Smooth muscle cell (in vitro differentiated cells): ENCODE measurements at regions not wholly inside any gene's neighbourhood (a gene's known extent, or its start where the extent isn't known, plus 50 kb on each side); places are given as distances from the start of the nearest gene placed in this dataset.

ENCODE experiments used
- DNase-seq: peaks from one replicate; lab custom pipeline; 2025; ENCODE audit not compliant: unreplicated experiment; lab: John Stamatoyannopoulos, UW
- H2AFZ ChIP-seq: fragments of 200-600 bp; sonication (generic); 2 replicates; pipeline ENCODE4 v1.6.0; 2016; ENCODE audit warnings: antibody characterized with exemption, low read depth, mild to moderate bottlenecking
- H3F3A ChIP-seq: fragments of 200-600 bp; sonication (generic); 2 replicates; pipeline ENCODE4 v1.6.0; 2017; ENCODE audit warnings: antibody characterized with exemption, low read depth
- H3K27ac ChIP-seq: fragments of 200-600 bp; sonication (generic); 2 replicates; pipeline ENCODE4 v1.5.1; 2016; ENCODE audit warnings: low read depth, mild to moderate bottlenecking
- H3K27me3 ChIP-seq: fragments of 200-600 bp; sonication (generic); 2 replicates; pipeline ENCODE4 v1.6.1; 2016; ENCODE audit warnings: low read depth, mild to moderate bottlenecking
- H3K36me3 ChIP-seq: fragments of 200-600 bp; sonication (generic); 2 replicates; pipeline ENCODE4 v1.5.1; 2016; ENCODE audit warnings: low read depth
- H3K4me1 ChIP-seq: fragments of 200-600 bp; sonication (generic); 2 replicates; pipeline ENCODE4 v1.5.1; 2016; ENCODE audit warnings: low read depth
- H3K4me2 ChIP-seq: fragments of 200-600 bp; sonication (generic); 2 replicates; pipeline ENCODE4 v1.6.0; 2016; ENCODE audit warnings: mild to moderate bottlenecking
- H3K4me3 ChIP-seq: fragments of 200-600 bp; sonication (generic); 2 replicates; pipeline ENCODE4 v1.5.1; 2016; ENCODE audit warnings: mild to moderate bottlenecking
- H3K79me2 ChIP-seq: fragments of 200-600 bp; sonication (generic); 2 replicates; pipeline ENCODE4 v1.6.0; 2016; ENCODE audit warnings: low read depth, mild to moderate bottlenecking
- H3K9ac ChIP-seq: fragments of 200-600 bp; sonication (generic); 2 replicates; pipeline ENCODE4 v1.6.0; 2016; ENCODE audit warnings: low read depth
- H3K9me3 ChIP-seq: fragments of 200-600 bp; sonication (generic); replicated peaks from 2 replicates; pipeline ENCODE4 v1.5.1; 2016; ENCODE audit warnings: low read depth
- H4K20me1 ChIP-seq: fragments of 200-600 bp; sonication (generic); 2 replicates; pipeline ENCODE4 v1.6.0; 2016; ENCODE audit warnings: low read depth
- CTCF ChIP-seq: fragments of 200-600 bp; sonication (generic); IDR thresholded peaks from 2 replicates; pipeline ENCODE4 v1.5.1; 2017; ENCODE audit warnings: borderline replicate concordance, mild to moderate bottlenecking, antibody characterized with exemption; ENCODE audit not compliant: insufficient read depth, poor library complexity, severe bottlenecking
- WGBS: methylation state at CpG from one replicate; pipeline ENCODE4 v1.1.7; 2016; ENCODE audit warnings: low lambda C conversion rate; 5-methylcytosine and 5-hydroxymethylcytosine counted together

- no peaks in the 10 kb centered on the region for H3K36me3 ChIP-seq
- H3K27me3 ChIP-seq = no peaks in the 10 kb centered on the region
- no peaks in the 10 kb centered on the region for H3K79me2 ChIP-seq
- 55% methylated on average over 7 of the region's 7 CpGs for WGBS
- peak overlapping the region; percentile 1 for H3K4me2 ChIP-seq
- no peak for DNase-seq
- H4K20me1 ChIP-seq = no peaks in the 10 kb centered on the region
- no peak overlapping the region for H3K4me3 ChIP-seq
- H3K9me3 ChIP-seq = no peaks in the 10 kb centered on the region
- no peak overlapping the region for H3K9ac ChIP-seq
- H3F3A ChIP-seq = peaks cover 18% of the 10 kb centered on the region
- TF ChIP-seq CTCF = no peak
- peaks cover 13% of the 10 kb centered on the region for H3K4me1 ChIP-seq
- peak overlapping the region; percentile 40 for H3K27ac ChIP-seq
- H2AFZ ChIP-seq = no peak overlapping the region
Observed at GRCh38 chr1:228921481-228921880, 186.2 kb downstream of the RHOU start.

GRCh38 chr1:228922722-228923376 is 187.6 kb downstream of the RHOU start:
- peak overlapping the region; percentile 1 for H3K4me2 ChIP-seq
- H3K9me3 ChIP-seq = no peaks in the 10 kb centered on the region
- H3K79me2 ChIP-seq = no peaks in the 10 kb centered on the region
- DNase-seq = no peak
- no peak overlapping the region for H2AFZ ChIP-seq
- no peaks in the 10 kb centered on the region for H4K20me1 ChIP-seq
- H3K4me3 ChIP-seq = no peak overlapping the region
- no peak for TF ChIP-seq CTCF
- no peaks in the 10 kb centered on the region for H3K36me3 ChIP-seq
- peaks cover 13% of the 10 kb centered on the region for H3K4me1 ChIP-seq
- WGBS = 86% methylated on average over 5 of the region's 5 CpGs
- peak overlapping the region; percentile 40 for H3K27ac ChIP-seq
- H3K27me3 ChIP-seq = no peaks in the 10 kb centered on the region
- H3F3A ChIP-seq = peaks cover 23% of the 10 kb centered on the region
- H3K9ac ChIP-seq = no peak overlapping the region

- H4K20me1 ChIP-seq = no peaks in the 10 kb centered on the region
- no peak overlapping the region for H3K4me2 ChIP-seq
- no peak overlapping the region for H3K9ac ChIP-seq
- peaks cover 30% of the 10 kb centered on the region for H3F3A ChIP-seq
- no peaks in the 10 kb centered on the region for H3K27me3 ChIP-seq
- H3K36me3 ChIP-seq = no peaks in the 10 kb centered on the region
- H3K79me2 ChIP-seq = no peaks in the 10 kb centered on the region
- no peaks in the 10 kb centered on the region for H3K9me3 ChIP-seq
- no peak overlapping the region for H3K27ac ChIP-seq
- 17% methylated on average over 4 of the region's 4 CpGs for WGBS
- no peak overlapping the region for H3K4me3 ChIP-seq
- H3K4me1 ChIP-seq = peaks cover 13% of the 10 kb centered on the region
- TF ChIP-seq CTCF = no peak
- H2AFZ ChIP-seq = no peak overlapping the region
- no peak for DNase-seq
Observed at GRCh38 chr1:228923973-228924686, 188.9 kb downstream of the RHOU start.

GRCh38 chr1:228925691-228926090 is 190.4 kb downstream of the RHOU start:
- no peak for TF ChIP-seq CTCF
- H3K79me2 ChIP-seq = no peaks in the 10 kb centered on the region
- H3K4me2 ChIP-seq = no peak overlapping the region
- H4K20me1 ChIP-seq = no peaks in the 10 kb centered on the region
- 95% methylated on average over 3 of the region's 3 CpGs for WGBS
- H3F3A ChIP-seq = peaks cover 30% of the 10 kb centered on the region
- no peak overlapping the region for H3K27ac ChIP-seq
- no peak overlapping the region for H3K4me3 ChIP-seq
- H2AFZ ChIP-seq = no peak overlapping the region
- H3K4me1 ChIP-seq = peaks cover 9% of the 10 kb centered on the region
- H3K9me3 ChIP-seq = no peaks in the 10 kb centered on the region
- no peak overlapping the region for H3K9ac ChIP-seq
- H3K36me3 ChIP-seq = no peaks in the 10 kb centered on the region
- DNase-seq = no peak
- H3K27me3 ChIP-seq = no peaks in the 10 kb centered on the region
